ENCODE measurements at regions not wholly inside any gene's neighbourhood (a gene's known extent, or its start where the extent isn't known, plus 50 kb on each side); places are given as distances from the start of the nearest gene placed in this dataset.
"Not testable (repeated sequence)": the region's sequence is repeated elsewhere in the genome, so short reads cannot be mapped to it uniquely, and the experiment has no call there.

GRCh38 chr16:29231244-29231643, 175.3 kb downstream of the NPIPB11 start:
- no peak for DNase-seq

DNA sequence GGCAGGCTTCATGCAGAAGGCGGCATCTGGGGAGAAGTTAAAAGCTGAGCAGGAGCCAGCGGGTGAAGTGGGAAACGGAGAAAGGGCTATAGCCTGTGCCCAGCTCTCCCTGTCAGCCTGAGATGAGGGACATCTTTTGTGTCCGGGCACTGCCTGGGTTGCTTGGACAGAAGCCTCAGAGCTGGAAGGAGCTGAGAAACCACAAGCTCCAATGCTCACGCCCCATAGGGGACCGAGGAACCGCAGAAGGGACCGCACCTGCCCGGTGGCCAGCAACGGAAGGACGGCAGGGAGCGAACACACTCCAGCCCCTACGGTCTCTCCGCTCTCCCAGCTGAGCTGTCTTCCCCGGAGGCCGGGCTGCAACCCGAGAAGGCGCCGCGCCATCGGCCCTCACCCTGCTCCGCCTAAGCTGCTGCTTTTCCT, 175.8 kb downstream of the NPIPB11 start:
- no peak for DNase-seq

- DNase-seq, result not testable (repeated sequence)
Observed at GRCh38 chr16:29230006-29230668, 176.4 kb downstream of the NPIPB11 start.

- DNase-seq, result not testable (repeated sequence)
Observed at GRCh38 chr16:29229616-29230005, 176.9 kb downstream of the NPIPB11 start.

DNA sequence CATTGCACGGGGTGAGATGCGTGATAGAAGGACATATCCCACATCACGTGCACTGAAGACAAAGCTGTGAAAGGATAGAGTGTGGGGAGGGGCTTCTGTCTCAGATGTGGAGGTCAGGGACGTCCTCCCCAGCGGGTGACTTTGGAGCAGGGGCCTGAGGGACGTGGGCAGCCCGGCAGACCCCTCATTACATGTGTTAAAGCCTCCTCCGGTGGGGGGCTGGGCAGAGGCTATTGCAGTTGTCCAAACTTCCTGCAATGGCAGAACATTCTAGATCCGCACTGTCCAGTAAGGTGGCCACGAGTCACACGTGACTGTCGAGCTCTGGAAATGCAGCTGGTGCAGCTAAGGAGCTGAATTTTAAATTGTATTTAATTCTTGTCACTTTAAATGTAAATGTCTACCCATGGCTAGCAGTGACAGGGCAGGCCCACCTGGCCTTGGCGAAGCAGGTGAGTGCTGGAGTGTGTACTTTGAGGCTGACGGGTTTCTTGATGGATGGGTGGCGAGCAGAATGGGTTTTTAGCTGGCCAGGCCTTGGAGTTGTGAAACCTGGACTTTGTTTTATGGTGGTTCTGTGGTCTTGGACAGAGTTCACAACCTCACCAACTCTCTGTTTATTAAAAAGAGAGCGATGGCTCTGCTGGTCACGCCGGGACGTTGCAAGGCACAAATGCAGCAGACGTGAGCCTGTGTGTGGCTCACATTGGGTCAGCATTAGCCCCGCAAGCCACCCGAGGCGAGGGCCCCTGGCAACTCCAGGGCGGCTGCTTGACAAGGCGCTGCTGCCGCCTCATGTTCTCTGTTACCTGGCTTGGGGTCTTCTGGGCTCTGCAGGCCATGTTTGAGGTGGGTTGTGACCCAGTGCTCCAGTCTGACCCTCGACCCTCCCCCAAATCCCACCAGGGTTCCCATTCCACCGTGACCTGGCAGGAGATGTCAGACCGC, 177.6 kb downstream of the NPIPB11 start:
- not testable (repeated sequence) for DNase-seq

GRCh38 chr16:29227751-29228663, 178.5 kb downstream of the NPIPB11 start:
- peak; percentile 74 for DNase-seq

GRCh38 chr16:29226782-29227181, 179.7 kb downstream of the NPIPB11 start:
- DNase-seq, result no peak

DNA sequence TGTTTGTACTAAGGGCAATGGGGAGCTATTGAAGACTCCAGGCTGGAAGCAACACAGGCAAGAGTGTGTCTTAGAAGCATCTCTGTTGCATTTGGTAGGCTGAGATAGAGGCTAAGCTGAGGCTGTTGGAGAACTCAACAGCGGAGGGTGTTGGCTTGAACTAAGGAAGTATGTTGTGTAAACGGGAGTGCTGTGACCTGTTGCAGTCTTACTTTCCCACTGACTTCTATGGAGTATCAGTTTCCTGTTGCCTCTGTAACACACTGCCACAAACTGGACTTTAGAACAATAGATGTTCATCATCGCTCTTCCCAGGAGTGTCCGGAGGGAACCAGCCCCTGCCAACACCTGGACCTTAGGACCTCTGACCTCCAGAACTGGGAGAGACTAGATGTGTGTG, 181.8 kb downstream of the NPIPB11 start:
- DNase-seq, result not testable (repeated sequence)

DNA sequence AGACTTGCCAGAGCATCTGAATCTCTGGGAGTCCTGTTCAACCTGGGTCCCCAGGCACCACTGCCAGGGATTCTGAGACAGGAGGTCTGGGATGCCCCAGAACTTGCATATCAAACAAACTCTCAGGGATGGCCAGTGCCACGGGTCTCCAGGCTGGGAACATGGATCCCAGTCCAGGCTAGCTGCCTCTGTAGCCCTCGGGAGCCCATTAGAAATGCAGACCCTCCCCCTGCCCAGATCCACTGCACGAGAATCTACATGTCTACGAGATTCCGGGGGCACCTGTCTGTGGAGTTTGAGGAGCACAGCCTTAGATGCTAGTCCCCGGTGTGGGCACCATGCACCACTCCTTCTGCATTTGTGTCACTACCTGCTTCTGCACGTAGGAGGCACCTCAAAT, 183.9 kb downstream of the NPIPB11 start:
- DNase-seq, result not testable (repeated sequence)

GRCh38 chr16:29222008-29222407, 184.5 kb downstream of the NPIPB11 start:
- not testable (repeated sequence) for DNase-seq

DNA sequence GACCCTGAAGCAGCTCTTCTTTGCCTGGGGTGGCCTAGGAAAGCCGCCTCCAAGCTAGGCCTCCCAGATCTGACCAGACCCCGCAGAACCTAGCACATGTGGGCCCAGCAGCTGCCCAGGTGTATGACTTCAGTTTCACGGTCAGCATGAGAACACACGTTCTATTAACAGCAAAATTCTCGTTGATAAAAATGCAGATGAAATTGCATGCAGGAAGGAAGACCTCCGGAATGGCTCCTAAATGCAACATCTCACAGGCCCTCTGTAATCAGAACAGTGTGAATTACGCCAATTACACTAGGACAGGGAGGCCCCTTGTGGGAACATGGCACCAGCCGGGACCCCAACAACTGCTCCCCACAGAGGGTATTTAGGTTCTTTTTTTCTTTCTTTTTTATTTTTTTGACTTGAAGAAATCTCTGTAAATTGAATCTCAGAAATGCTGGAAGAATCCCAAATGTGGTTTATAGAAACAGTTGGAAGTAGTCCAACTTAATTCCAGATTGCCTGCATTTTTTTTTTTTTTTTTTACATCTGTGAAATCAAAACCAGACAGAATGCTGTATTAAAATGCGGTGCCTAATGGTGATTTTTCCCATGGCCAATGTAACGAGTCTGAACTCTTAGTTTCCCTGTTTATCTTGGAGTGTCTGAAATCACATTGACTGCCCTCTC, 185.1 kb downstream of the NPIPB11 start:
- not testable (repeated sequence) for DNase-seq

- not testable (repeated sequence) for DNase-seq
Observed at GRCh38 chr16:29220647-29221191, 185.8 kb downstream of the NPIPB11 start.

- DNase-seq, result not testable (repeated sequence)
Observed at GRCh38 chr16:29219966-29220646, 186.4 kb downstream of the NPIPB11 start.

GRCh38 chr16:29219562-29219961, 186.9 kb downstream of the NPIPB11 start:
- DNase-seq, result not testable (repeated sequence)

- DNase-seq, result not testable (repeated sequence)
Observed at GRCh38 chr16:29218649-29219048, 187.9 kb downstream of the NPIPB11 start.

DNA sequence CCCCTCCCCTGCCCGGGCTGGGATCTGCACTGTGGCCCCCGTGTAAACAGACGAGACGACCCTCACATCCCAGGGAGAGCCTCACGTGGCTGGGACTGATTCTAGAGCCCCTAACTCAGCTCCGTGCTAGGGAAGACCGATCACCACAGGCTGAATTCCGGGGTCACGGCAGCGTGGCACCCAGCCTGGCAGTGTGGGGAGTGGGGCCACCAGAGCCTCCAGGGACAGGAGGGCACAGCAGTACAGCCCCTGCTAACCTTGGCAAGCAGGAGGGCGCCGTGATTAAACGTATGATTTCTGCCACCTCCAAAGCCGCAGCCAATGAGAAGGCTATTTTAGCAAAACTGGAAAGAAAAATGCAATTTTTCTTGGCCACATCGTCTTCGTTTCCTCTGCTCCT, 188.3 kb downstream of the NPIPB11 start:
- not testable (repeated sequence) for DNase-seq

GRCh38 chr16:29217752-29218126, 188.8 kb downstream of the NPIPB11 start:
- DNase-seq, result not testable (repeated sequence)

DNA sequence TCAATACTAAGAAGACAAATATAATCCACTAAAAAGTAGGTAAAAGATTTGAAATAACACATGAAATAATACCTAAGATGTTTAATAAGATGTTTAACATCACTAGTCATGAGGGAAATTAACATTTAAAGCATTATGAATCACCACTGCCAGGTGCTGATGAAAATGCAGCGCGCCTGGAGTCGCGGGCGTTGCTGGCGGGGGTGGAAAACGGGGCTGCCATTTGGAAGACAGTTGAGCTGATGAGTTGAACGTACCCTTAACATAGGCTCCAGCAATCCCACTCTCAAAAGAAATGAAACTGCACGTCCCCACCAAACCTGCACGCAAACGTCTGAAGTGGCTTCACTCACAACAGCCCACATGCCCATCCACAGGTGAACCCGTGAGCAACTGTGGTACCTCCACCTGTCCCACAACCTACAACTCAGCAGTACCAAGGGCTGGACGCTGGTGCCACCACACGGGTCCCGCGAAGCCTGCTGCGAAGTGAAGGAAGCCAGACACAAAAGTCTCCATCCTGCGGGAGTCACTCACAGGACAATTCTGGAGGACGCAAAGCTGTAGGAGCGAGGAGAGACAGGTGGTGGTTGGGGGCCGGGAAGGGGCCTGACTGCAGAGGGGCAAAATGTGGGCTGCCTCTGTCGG, 189.3 kb downstream of the NPIPB11 start:
- not testable (repeated sequence) for DNase-seq

DNA sequence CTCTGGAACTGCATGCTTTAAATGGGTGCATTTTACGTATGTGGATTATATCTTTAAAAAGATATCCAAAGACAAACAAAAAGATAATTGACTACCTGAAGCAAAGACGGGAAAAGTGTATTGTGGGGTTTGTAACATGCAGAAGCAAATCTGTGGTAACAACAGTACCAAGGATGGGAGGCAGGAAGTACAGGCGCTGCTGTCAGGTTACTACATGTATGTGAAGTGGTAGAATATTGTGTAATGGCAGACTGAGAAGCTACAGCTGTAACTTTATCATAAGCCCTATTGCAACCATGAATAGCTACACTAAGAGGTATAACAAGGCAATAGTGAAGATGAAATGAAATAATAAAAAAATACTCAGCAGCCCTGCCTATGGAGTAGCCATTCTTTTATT, 192.7 kb downstream of the NPIPB11 start:
- DNase-seq, result not testable (repeated sequence)

- not testable (repeated sequence) for DNase-seq
Observed at GRCh38 chr16:29213251-29213650, 193.3 kb downstream of the NPIPB11 start.
